ENCODE measurements at regions not wholly inside any gene's neighbourhood (a gene's known extent, or its start where the extent isn't known, plus 50 kb on each side); places are given as distances from the start of the nearest gene placed in this dataset.

GRCh38 chr20:6489361-6490171 lies 277.9 kb upstream of the BMP2 start:
- ATAC-seq (ENCODE audit: low FRiP score) (no peak), DNase-seq (ENCODE audit: low spot score) (no peak)
- TF ChIP-seq, protein P1, sequence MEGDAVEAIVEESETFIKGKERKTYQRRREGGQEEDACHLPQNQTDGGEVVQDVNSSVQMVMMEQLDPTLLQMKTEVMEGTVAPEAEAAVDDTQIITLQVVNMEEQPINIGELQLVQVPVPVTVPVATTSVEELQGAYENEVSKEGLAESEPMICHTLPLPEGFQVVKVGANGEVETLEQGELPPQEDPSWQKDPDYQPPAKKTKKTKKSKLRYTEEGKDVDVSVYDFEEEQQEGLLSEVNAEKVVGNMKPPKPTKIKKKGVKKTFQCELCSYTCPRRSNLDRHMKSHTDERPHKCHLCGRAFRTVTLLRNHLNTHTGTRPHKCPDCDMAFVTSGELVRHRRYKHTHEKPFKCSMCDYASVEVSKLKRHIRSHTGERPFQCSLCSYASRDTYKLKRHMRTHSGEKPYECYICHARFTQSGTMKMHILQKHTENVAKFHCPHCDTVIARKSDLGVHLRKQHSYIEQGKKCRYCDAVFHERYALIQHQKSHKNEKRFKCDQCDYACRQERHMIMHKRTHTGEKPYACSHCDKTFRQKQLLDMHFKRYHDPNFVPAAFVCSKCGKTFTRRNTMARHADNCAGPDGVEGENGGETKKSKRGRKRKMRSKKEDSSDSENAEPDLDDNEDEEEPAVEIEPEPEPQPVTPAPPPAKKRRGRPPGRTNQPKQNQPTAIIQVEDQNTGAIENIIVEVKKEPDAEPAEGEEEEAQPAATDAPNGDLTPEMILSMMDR (IDR thresholded peaks at IDR 0.05): no peak

DNA sequence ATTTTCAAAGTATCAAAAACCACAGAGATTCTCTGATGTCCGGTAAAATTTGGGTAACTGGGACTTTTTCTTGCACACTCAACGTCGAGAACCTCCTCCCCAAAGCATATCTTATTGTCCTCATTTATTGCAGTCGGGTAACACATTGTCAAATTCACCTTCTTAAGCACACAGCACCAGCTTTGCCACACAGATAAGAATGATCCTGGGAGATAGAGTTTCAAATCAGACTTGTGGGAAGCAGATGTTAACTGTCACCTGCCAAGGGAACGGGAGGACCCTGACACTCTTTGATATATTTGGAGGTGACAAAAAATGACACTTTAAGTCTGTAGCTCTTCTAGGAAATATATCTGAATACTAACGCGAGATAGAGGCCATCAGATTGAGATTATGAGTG lies 282.1 kb upstream of the BMP2 start:
- DNase-seq (ENCODE audit: low spot score): no peak
- no peak for ATAC-seq (ENCODE audit: low FRiP score)
- TF ChIP-seq, protein P1 (IDR thresholded peaks at IDR 0.05): no peak

- ATAC-seq (ENCODE audit: low FRiP score) (no peak), DNase-seq (ENCODE audit: low spot score) (no peak)
- TF ChIP-seq, protein P1 (IDR thresholded peaks at IDR 0.05): no peak
Observed at GRCh38 chr20:6483727-6484126, 283.8 kb upstream of the BMP2 start.

DNA sequence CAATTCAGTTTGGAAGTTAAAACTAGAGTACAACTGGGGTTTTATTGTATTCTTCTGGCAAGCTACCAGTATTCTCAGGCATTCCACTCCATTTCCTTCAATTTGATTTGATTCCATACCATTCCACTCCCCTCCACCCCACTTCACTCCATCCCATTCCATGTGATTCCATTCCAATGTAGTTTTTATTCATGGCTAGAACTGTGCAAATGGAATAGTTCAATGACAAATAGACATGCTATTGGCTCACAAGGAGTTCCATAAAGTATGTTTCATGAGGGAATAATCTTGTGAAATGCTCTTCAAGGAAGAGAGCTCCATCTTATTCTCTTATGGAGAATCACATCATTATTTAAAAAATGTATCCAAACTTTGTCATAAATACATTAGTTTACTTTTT lies 285.0 kb upstream of the BMP2 start:
- ATAC-seq (ENCODE audit: low FRiP score) (no peak), DNase-seq (ENCODE audit: low spot score) (no peak)
- TF ChIP-seq, protein P1 (IDR thresholded peaks at IDR 0.05): no peak

- ATAC-seq (ENCODE audit: low FRiP score) (no peak), DNase-seq (ENCODE audit: low spot score) (no peak)
- TF ChIP-seq, protein P1 (IDR thresholded peaks at IDR 0.05): no peak
Observed at GRCh38 chr20:6480328-6481200, 286.9 kb upstream of the BMP2 start.

DNA sequence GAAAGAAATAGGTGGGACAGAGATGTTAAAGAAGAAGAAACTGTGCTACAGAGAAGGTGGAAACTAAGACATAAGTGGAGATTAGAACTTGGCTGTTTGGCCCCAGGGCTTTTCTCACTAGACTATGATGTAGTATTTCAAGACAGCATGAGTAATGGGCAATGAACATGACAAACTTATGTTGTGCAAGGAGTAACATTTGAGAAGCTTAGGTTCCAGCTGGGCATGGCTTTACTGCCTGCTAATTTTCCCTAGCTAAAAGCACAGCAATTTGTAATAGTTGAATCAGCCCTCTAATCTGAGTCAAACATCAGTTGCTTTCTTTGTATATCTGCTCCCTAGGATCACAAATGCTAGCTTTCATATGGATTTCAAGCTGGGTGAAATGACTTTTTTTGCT lies 294.3 kb upstream of the BMP2 start:
- DNase-seq (ENCODE audit: low spot score) (no peak), ATAC-seq (ENCODE audit: low FRiP score) (no peak)
- TF ChIP-seq, protein P1 (IDR thresholded peaks at IDR 0.05): no peak

Measured in omental fat pad (tissue), 3 donors.